ENCODE measurements at regions not wholly inside any gene's neighbourhood (a gene's known extent, or its start where the extent isn't known, plus 50 kb on each side); places are given as distances from the start of the nearest gene placed in this dataset.

DNA sequence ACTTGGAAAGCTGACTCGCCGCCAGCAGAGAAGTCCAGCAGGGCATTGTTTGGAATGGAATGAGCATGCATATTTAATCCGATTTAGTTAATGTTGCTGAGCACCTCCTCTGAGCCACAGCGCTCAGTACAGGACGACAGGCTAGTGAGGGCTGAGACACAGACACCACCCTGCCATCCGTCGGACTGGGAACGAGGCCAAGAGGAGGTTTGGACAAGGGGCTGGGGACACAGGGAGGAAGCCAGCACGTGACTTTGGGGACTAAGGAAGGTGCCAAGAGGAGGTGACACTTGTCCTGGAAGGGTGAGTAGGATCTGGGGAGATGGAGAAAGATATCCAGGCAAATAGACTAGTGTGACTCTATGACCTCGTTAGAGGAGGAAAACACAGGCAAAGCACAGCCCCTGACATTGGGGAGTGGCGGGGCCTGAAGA is 152.5 kb upstream of the ECI2 start:
- intact Hi-C loops (cut with micrococcal nuclease) (no loop called here), in situ Hi-C loops (cut with MboI) (no loop called here)
- Histone ChIP-seq H3K9ac (ENCODE audit: insufficient read depth in 1 of 2, low read depth in 2 of 2, low read length in 2 of 2) (no peak overlapping the region), H3K9me3 (replicated peaks; ENCODE audit: control insufficient read depth, insufficient read depth, low read depth, low read length) (no peaks in the 10 kb centered on the region), H3K27ac (ENCODE audit: extremely low read depth, low read depth, low read length) (no peak overlapping the region), H3K4me3 (no peak overlapping the region), H3K4me2 (ENCODE audit: insufficient read depth, low read length) (no peak overlapping the region), H2AFZ (ENCODE audit: low read depth, low read length) (no peak overlapping the region), H3K79me2 (ENCODE audit: control insufficient read depth, insufficient read depth, low read length) (no peaks in the 10 kb centered on the region), H3K36me3 (ENCODE audit: control insufficient read depth, insufficient read depth, low read length) (no peaks in the 10 kb centered on the region), H3K9me1 (ENCODE audit: control insufficient read depth, insufficient read depth, low read length) (no peaks in the 10 kb centered on the region), H3K4me1 (replicated peaks in 1 of 2; ENCODE audit: control insufficient read depth in 2 of 2, insufficient read depth in 2 of 2, low read length in 2 of 2) (peaks cover 0 to 15% of the 10 kb centered on the region in 2 experiments; a peak in 4 of 5 replicates), H4K20me1 (replicated peaks; ENCODE audit: control insufficient read depth, insufficient read depth, low read length) (no peaks in the 10 kb centered on the region), H3K27me3 (ENCODE audit: control insufficient read depth in 2 of 2, insufficient read depth in 2 of 2, low read length in 2 of 2) (peaks cover 6 to 47% of the 10 kb centered on the region in 2 experiments; a peak in 4 of 5 replicates)
- no TSS peak for BruUV-seq (replicated peaks)
- 6% methylated on average over 11 of the region's 11 CpGs for WGBS (ENCODE audit: insufficient coverage, low coverage, missing lambda C conversion rate)
- ATAC-seq: no peak
- no peak for DNase-seq (ENCODE audit: extremely low read depth in 1 of 4, low spot score in 3 of 4)
- 0 out of 2 replicates have a peak, but pooled peaks have one; percentile 17 for TF ChIP-seq MAX (CRISPR knock-in tag; IDR thresholded peaks at IDR 0.05)
- TF ChIP-seq ZFP1 (CRISPR knock-in tag; IDR thresholded peaks at IDR 0.05): no peak
- no peak for TF ChIP-seq SMAD1 (IDR thresholded peaks at IDR 0.05; ENCODE audit: low read depth, low read length, partially characterized antibody)
- peak; percentile 72 for TF ChIP-seq BHLHE40 (IDR thresholded peaks at IDR 0.05; ENCODE audit: low read length)
- TF ChIP-seq USF2 (CRISPR knock-in tag; IDR thresholded peaks at IDR 0.05): peak; percentile 61
- TF ChIP-seq, protein P1, sequence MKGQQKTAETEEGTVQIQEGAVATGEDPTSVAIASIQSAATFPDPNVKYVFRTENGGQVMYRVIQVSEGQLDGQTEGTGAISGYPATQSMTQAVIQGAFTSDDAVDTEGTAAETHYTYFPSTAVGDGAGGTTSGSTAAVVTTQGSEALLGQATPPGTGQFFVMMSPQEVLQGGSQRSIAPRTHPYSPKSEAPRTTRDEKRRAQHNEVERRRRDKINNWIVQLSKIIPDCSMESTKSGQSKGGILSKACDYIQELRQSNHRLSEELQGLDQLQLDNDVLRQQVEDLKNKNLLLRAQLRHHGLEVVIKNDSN (CRISPR knock-in tag; IDR thresholded peaks at IDR 0.05): peak; percentile 55
- POLR2A ChIA-PET: no interaction called here
- CTCF ChIA-PET (ENCODE audit: low intra/inter-chr PET ratio): no interaction called here
- no peak for FAIRE-seq

Measured in K562 (cell line).